Fibroblast of pulmonary artery (primary cell): ENCODE measurements at regions not wholly inside any gene's neighbourhood (a gene's known extent, or its start where the extent isn't known, plus 50 kb on each side); places are given as distances from the start of the nearest gene placed in this dataset.

Experiments
- DNase-seq: peaks from one replicate; pipeline ENCODE4 v3.0.0-alpha.2; 2010; ENCODE audit warnings: low read depth
- H3K4me3 ChIP-seq: replicated peaks from 2 replicates; pipeline ENCODE4 v1.5.1; 2011; ENCODE audit warnings: low read depth, mild to moderate bottlenecking, control low read depth, low read length, moderate library complexity
- CTCF ChIP-seq: IDR thresholded peaks from 2 replicates; pipeline ENCODE4 v1.5.1; 2011; ENCODE audit warnings: mild to moderate bottlenecking, control low read depth, low read length, inconsistent platforms; ENCODE audit errors: missing control alignments

GRCh38 chr14:28020112-28020511 is 746.5 kb upstream of the FOXG1 start:
- no peak for TF ChIP-seq CTCF
- no peak for DNase-seq
- H3K4me3 ChIP-seq, result no peak overlapping the region

GRCh38 chr14:28023853-28024252 is 742.7 kb upstream of the FOXG1 start:
- no peak for TF ChIP-seq CTCF
- no peak overlapping the region for H3K4me3 ChIP-seq
- no peak for DNase-seq

- no peak for TF ChIP-seq CTCF
Observed at GRCh38 chr14:28052251-28052650, 714.3 kb upstream of the FOXG1 start.

GRCh38 chr14:28055008-28055407 is 711.6 kb upstream of the FOXG1 start:
- no peak for DNase-seq
- H3K4me3 ChIP-seq, result no peak overlapping the region
- no peak for TF ChIP-seq CTCF

More at GRCh38 chr14:28052251-28052650, 714.3 kb upstream of the FOXG1 start:
- DNase-seq, result no peak
- H3K4me3 ChIP-seq, result no peak overlapping the region

GRCh38 chr14:28057359-28058296 is 709.0 kb upstream of the FOXG1 start:
- TF ChIP-seq CTCF, result no peak
- peak overlapping the region; percentile 37 for H3K4me3 ChIP-seq

GRCh38 chr14:28059254-28059653 is 707.3 kb upstream of the FOXG1 start:
- no peak for TF ChIP-seq CTCF
- no peak for DNase-seq
- no peak overlapping the region for H3K4me3 ChIP-seq

More at GRCh38 chr14:28057359-28058296, 709.0 kb upstream of the FOXG1 start:
- DNase-seq, result peak; percentile 13

GRCh38 chr14:28061006-28061405 is 705.6 kb upstream of the FOXG1 start:
- no peak overlapping the region for H3K4me3 ChIP-seq
- TF ChIP-seq CTCF, result no peak
- no peak for DNase-seq
